Activated naive CD8-positive, alpha-beta T cell treated with anti-CD3 and anti-CD28 coated beads, Interleukin-2, amount 10 ng/mL, durations not matched to agents 7 days and 5 days (primary cell): ENCODE measurements at regions not wholly inside any gene's neighbourhood (a gene's known extent, or its start where the extent isn't known, plus 50 kb on each side); places are given as distances from the start of the nearest gene placed in this dataset.

Source experiments
- ATAC-seq: fragments of 150-1000 bp; cut with Tn5 transposase; one replicate; pipeline ENCODE4 v1.10.0; 2021; ENCODE audit warnings: low read depth, moderate library complexity
- POLR2A ChIA-PET: fragments of 350-600 bp; sonication (Branson Sonifier 250); formaldehyde crosslinking; loops from one replicate; lab custom pipeline; 2021; ENCODE audit warnings: antibody characterized with exemption; lab: Charles Lee
- DNase-seq: peaks from one replicate; pipeline ENCODE4 v3.0.0; 2021
- H3K27ac Mint-ChIP-seq: one replicate; pipeline ENCODE4 v1.8.0; 2022; ENCODE audit warnings: mild to moderate bottlenecking, mixed read lengths
- H3K27me3 Mint-ChIP-seq: one replicate; pipeline ENCODE4 v1.8.0; 2022; ENCODE audit warnings: mild to moderate bottlenecking, moderate library complexity, mixed read lengths
- H3K36me3 Mint-ChIP-seq: one replicate; pipeline ENCODE4 v1.8.0; 2021; ENCODE audit warnings: mild to moderate bottlenecking, mixed read lengths
- H3K4me1 Mint-ChIP-seq: one replicate; pipeline ENCODE4 v1.8.0; 2021; ENCODE audit warnings: mixed read lengths
- H3K4me3 Mint-ChIP-seq: one replicate; pipeline ENCODE4 v1.8.0; 2022; ENCODE audit warnings: mild to moderate bottlenecking, moderate library complexity, mixed read lengths
- H3K9me3 Mint-ChIP-seq: one replicate; pipeline ENCODE4 v1.8.0; 2021; ENCODE audit warnings: mixed read lengths

GRCh38 chr9:87442451-87442850 lies 55.2 kb upstream of the DAPK1 start:
- peaks cover 2% of the 10 kb centered on the region for H3K27me3 Mint-ChIP-seq
- peaks cover 2% of the 10 kb centered on the region for H3K9me3 Mint-ChIP-seq
- no peak for DNase-seq
- H3K36me3 Mint-ChIP-seq = no peaks in the 10 kb centered on the region
- H3K27ac Mint-ChIP-seq = no peak overlapping the region
- no peaks in the 10 kb centered on the region for H3K4me1 Mint-ChIP-seq
- POLR2A ChIA-PET = no interaction called here
- ATAC-seq = no peak
- H3K4me3 Mint-ChIP-seq = no peak overlapping the region

GRCh38 chr9:87443006-87443405 lies 54.7 kb upstream of the DAPK1 start:
- no peak overlapping the region for H3K4me3 Mint-ChIP-seq
- no peak for DNase-seq
- no peak overlapping the region for H3K27ac Mint-ChIP-seq
- H3K9me3 Mint-ChIP-seq = peaks cover 2% of the 10 kb centered on the region
- POLR2A ChIA-PET = no interaction called here
- no peak for ATAC-seq
- H3K36me3 Mint-ChIP-seq = no peaks in the 10 kb centered on the region
- peaks cover 2% of the 10 kb centered on the region for H3K27me3 Mint-ChIP-seq
- H3K4me1 Mint-ChIP-seq = no peaks in the 10 kb centered on the region

- H3K4me3 Mint-ChIP-seq = no peak overlapping the region
- ATAC-seq (no peak), DNase-seq (no peak)
- H3K27me3 Mint-ChIP-seq = peaks cover 2% of the 10 kb centered on the region
- no peaks in the 10 kb centered on the region for H3K4me1 Mint-ChIP-seq
- no peaks in the 10 kb centered on the region for H3K36me3 Mint-ChIP-seq
- POLR2A ChIA-PET = no interaction called here
- peaks cover 2% of the 10 kb centered on the region for H3K9me3 Mint-ChIP-seq
- H3K27ac Mint-ChIP-seq = no peak overlapping the region
Observed at GRCh38 chr9:87443461-87443860, 54.2 kb upstream of the DAPK1 start.

DNA sequence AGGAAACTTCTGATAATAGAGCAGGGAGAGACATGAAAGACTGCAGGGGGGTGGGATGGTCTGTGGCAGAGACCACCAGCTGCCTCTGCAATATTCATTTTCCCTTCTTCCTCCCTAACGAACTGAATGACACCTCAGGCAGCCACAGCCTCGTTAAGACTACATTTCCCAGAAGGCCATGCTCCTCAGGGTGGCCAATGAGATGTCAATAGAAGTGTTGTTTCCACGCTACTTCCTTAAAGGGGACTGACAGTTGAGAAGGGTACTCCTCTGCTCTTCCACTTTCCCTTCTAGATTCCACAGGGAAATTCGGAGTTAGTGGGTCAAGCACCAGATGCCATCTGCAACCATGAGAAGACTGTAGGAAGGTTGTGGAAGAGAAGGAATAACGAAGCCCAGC lies 52.0 kb upstream of the DAPK1 start:
- ATAC-seq (no peak), DNase-seq (no peak)
- Mint-ChIP-seq H3K4me1 (no peaks in the 10 kb centered on the region), H3K36me3 (no peaks in the 10 kb centered on the region), H3K27me3 (peaks cover 2% of the 10 kb centered on the region), H3K9me3 (peaks cover 2% of the 10 kb centered on the region), H3K27ac (no peak overlapping the region), H3K4me3 (no peak overlapping the region)
- POLR2A ChIA-PET = no interaction called here

GRCh38 chr9:87446527-87446926 lies 51.1 kb upstream of the DAPK1 start:
- H3K4me1 Mint-ChIP-seq = no peaks in the 10 kb centered on the region
- H3K27ac Mint-ChIP-seq = no peak overlapping the region
- ATAC-seq (no peak), DNase-seq (no peak)
- no peaks in the 10 kb centered on the region for H3K36me3 Mint-ChIP-seq
- peaks cover 2% of the 10 kb centered on the region for H3K9me3 Mint-ChIP-seq
- no peak overlapping the region for H3K4me3 Mint-ChIP-seq
- POLR2A ChIA-PET = no interaction called here
- peaks cover 2% of the 10 kb centered on the region for H3K27me3 Mint-ChIP-seq

GRCh38 chr9:87447547-87448432 lies 49.9 kb upstream of the DAPK1 start:
- Mint-ChIP-seq H3K36me3 (no peaks in the 10 kb centered on the region), H3K9me3 (peaks cover 2% of the 10 kb centered on the region), H3K27ac (no peak overlapping the region), H3K4me1 (no peaks in the 10 kb centered on the region), H3K4me3 (no peak overlapping the region), H3K27me3 (no peaks in the 10 kb centered on the region)
- DNase-seq (no peak), ATAC-seq (no peak)
- POLR2A ChIA-PET = no interaction called here
